HEK293 (cell line): ENCODE measurements at regions not wholly inside any gene's neighbourhood (a gene's known extent, or its start where the extent isn't known, plus 50 kb on each side); places are given as distances from the start of the nearest gene placed in this dataset.

ENCODE experiments used
- CTCF ChIA-PET: fragments of 350-600 bp; formaldehyde crosslinking; extraction: SDS; loops from one replicate; lab custom pipeline; 2021; ENCODE audit warnings: antibody characterized with exemption; lab: Yijun Ruan, JAX
- POLR2A ChIA-PET: fragments of 300-600 bp; formaldehyde crosslinking; extraction: SDS; loops from one replicate; lab custom pipeline; 2020; ENCODE audit warnings: antibody characterized with exemption, inconsistent platforms; lab: Yijun Ruan, JAX
- H3K27ac ChIP-seq: fragments of 200-500 bp; sonication (Bioruptor generic); 2 replicates; pipeline ENCODE4 v1.5.1; 2014; ENCODE audit warnings: low read depth, low read length, control low read depth, inconsistent platforms; ENCODE audit errors: extremely low read depth
- H3K36me3 ChIP-seq, 2 experiments: fragments of 200-500 bp in 1 of 2; sonication (Bioruptor generic) in 1 of 2; 1 replicate in 1 of 2; 2 replicates in 1 of 2; pipeline ENCODE4 v1.5.1; 2014 to 2017; ENCODE audit warnings: inconsistent platforms in 2 of 2, low read length in 2 of 2; ENCODE audit not compliant: control insufficient read depth in 2 of 2, insufficient read depth in 1 of 2
- H3K4me1 ChIP-seq: fragments of 200-500 bp; sonication (Bioruptor generic); 2 replicates; pipeline ENCODE4 v1.5.1; 2014; ENCODE audit warnings: mild to moderate bottlenecking, low read length, inconsistent platforms; ENCODE audit not compliant: control insufficient read depth, insufficient read depth
- H3K4me3 ChIP-seq: 2 replicates; pipeline ENCODE4 v1.5.1; 2011; ENCODE audit warnings: low read depth, mild to moderate bottlenecking, control low read depth, low read length, moderate library complexity
- H3K9me3 ChIP-seq: fragments of 200-500 bp; sonication (Bioruptor generic); 2 replicates; pipeline ENCODE4 v1.5.1; 2014; ENCODE audit warnings: low read depth, low read length, inconsistent platforms; ENCODE audit not compliant: control insufficient read depth, insufficient read depth
- KLF7 ChIP-seq: fragments of 450-650 bp; formaldehyde crosslinking; IDR thresholded peaks from 2 replicates; pipeline ENCODE4 v1.5.1; 2016; ENCODE audit warnings: missing biosample characterization, missing genetic modification characterization, borderline replicate concordance
- RBAK ChIP-seq: fragments of 450-650 bp; formaldehyde crosslinking; IDR thresholded peaks from 2 replicates; pipeline ENCODE4 v1.5.1; 2016; ENCODE audit warnings: missing biosample characterization, missing genetic modification characterization
- TSHZ1 ChIP-seq: fragments of 450-650 bp; formaldehyde crosslinking; IDR thresholded peaks from 2 replicates; pipeline ENCODE4 v1.5.1; 2016; ENCODE audit warnings: missing biosample characterization, missing genetic modification characterization, borderline replicate concordance
- WT1 ChIP-seq: fragments of 450-650 bp; formaldehyde crosslinking; IDR thresholded peaks from 2 replicates; pipeline ENCODE4 v1.5.1; 2016; ENCODE audit warnings: missing biosample characterization, missing genetic modification characterization
- ZNF175 ChIP-seq: fragments of 450-650 bp; formaldehyde crosslinking; IDR thresholded peaks from 2 replicates; pipeline ENCODE4 v1.5.1; 2016; ENCODE audit warnings: missing biosample characterization, missing genetic modification characterization
- ZNF311 ChIP-seq: fragments of 450-650 bp; formaldehyde crosslinking; IDR thresholded peaks from 2 replicates; pipeline ENCODE4 v1.5.1; 2017; ENCODE audit warnings: missing biosample characterization, missing genetic modification characterization, borderline replicate concordance
- ZNF350 ChIP-seq: fragments of 450-650 bp; formaldehyde crosslinking; IDR thresholded peaks from 2 replicates; pipeline ENCODE4 v1.5.0; 2017; ENCODE audit warnings: missing biosample characterization, mild to moderate bottlenecking, missing genetic modification characterization
- ZNF501 ChIP-seq: fragments of 450-650 bp; formaldehyde crosslinking; IDR thresholded peaks from 2 replicates; pipeline ENCODE4 v1.5.1; 2016; ENCODE audit warnings: missing biosample characterization, missing genetic modification characterization
- ZNF510 ChIP-seq: fragments of 450-650 bp; formaldehyde crosslinking; IDR thresholded peaks from 2 replicates; pipeline ENCODE4 v1.5.1; 2018; ENCODE audit warnings: mild to moderate bottlenecking, missing genetic modification characterization, missing biosample characterization; ENCODE audit not compliant: insufficient replicate concordance
- ZNF518A ChIP-seq: fragments of 450-650 bp; formaldehyde crosslinking; conservative IDR thresholded peaks from 2 replicates; pipeline ENCODE4 v1.5.1; 2016; ENCODE audit warnings: low read depth, missing biosample characterization, missing genetic modification characterization
- ZNF571 ChIP-seq: fragments of 450-650 bp; formaldehyde crosslinking; IDR thresholded peaks from 2 replicates; pipeline ENCODE4 v1.5.0; 2017; ENCODE audit warnings: missing biosample characterization, missing genetic modification characterization
- ZNF596 ChIP-seq: fragments of 450-650 bp; IDR thresholded peaks from 2 replicates; pipeline ENCODE4 v1.5.0; 2018; ENCODE audit warnings: missing biosample characterization, mild to moderate bottlenecking, missing genetic modification characterization, moderate library complexity
- ZNF677 ChIP-seq: fragments of 450-650 bp; IDR thresholded peaks from 2 replicates; pipeline ENCODE4 v1.5.0; 2018; ENCODE audit warnings: missing biosample characterization, mild to moderate bottlenecking, missing genetic modification characterization, moderate library complexity
- ZNF785 ChIP-seq: fragments of 450-650 bp; formaldehyde crosslinking; IDR thresholded peaks from 2 replicates; pipeline ENCODE4 v1.5.1; 2016; ENCODE audit warnings: missing biosample characterization, missing genetic modification characterization
- TF ChIP-seq, protein P1 (sequence below): IDR thresholded peaks from 2 replicates; pipeline ENCODE4 v1.6.1; 2011; ENCODE audit warnings: mild to moderate bottlenecking, low read depth, low read length, borderline replicate concordance

DNA sequence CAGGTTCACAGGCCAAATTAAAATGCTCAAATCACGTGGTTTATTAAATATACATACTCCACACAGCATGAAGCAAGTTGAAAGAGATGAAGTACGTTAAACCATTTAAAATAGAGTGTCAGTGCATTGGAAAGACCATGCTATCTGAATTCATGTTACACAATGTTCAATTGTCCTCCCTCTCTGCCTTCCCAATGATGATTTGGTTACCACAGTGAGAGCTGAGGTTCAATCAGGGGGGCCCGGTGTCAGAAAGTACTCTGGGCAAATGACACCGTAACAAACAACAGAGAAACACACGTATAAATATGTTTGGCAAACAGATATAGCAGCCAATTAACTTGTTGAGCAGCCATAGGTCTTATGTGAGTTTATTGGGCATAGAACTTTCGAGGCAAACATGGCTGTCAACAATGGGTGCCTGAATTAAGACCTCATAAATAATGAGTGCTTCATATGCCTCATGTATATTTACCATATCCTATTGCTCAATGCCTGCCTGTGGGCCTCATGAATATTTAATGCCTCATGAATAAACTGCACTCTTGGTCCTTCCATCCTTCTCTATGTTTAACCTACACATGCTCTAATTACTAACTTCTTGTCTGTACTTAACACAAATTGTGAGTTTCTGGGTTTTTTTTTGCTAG, 641.5 kb downstream of the PLOD2 start:
- H3K4me1 ChIP-seq = no peaks in the 10 kb centered on the region
- no peak overlapping the region for H3K27ac ChIP-seq
- CTCF ChIA-PET = interaction anchor here (0.6 kb wide), 1 partner anchor 227 kb away, joined by 5 read pairs; no protein-coding TSS in a partner anchor
- H3K36me3 ChIP-seq = no peaks in the 10 kb centered on the region
- no peak overlapping the region for H3K4me3 ChIP-seq
- POLR2A ChIA-PET = no interaction called here
- TF ChIP-seq ZNF311 (tag by site-specific recombination) = no peak
- no peak for TF ChIP-seq RBAK (tag by site-specific recombination)
- TF ChIP-seq ZNF510 = no peak
- no peak for TF ChIP-seq WT1 (tag by site-specific recombination)
- TF ChIP-seq ZNF175 (tag by site-specific recombination) = no peak
- H3K9me3 ChIP-seq = no peaks in the 10 kb centered on the region

DNA sequence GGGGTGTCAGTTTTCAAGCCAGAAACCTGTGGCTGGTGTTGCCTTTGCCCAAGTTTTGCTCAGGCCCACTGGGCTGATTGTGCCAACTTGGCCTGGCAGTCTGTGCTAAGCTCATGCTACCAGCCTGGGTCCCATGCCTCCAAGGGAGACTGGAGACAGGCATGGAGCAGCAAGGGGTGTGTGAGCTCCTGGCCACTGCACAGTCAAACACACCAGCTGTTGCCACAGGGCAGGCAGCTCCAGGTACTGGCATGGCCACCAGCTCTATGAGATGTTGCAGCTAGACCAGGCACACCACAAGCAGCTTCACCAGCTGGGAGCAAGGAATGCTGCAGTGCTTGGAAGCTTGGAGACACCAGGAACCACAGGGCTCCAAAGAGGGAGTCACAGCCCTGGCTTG, 638.8 kb downstream of the PLOD2 start:
- Histone ChIP-seq H3K4me3 (no peak overlapping the region), H3K27ac (no peak overlapping the region), H3K9me3 (no peaks in the 10 kb centered on the region), H3K4me1 (no peaks in the 10 kb centered on the region), H3K36me3 (no peaks in the 10 kb centered on the region)
- TF ChIP-seq ZNF785 (no peak), ZNF596 (tag by site-specific recombination) (no peak), ZNF350 (tag by site-specific recombination) (no peak), ZNF518A (no peak), ZNF677 (no peak), ZNF311 (tag by site-specific recombination) (no peak), ZNF571 (tag by site-specific recombination) (no peak), TSHZ1 (tag by site-specific recombination) (no peak), KLF7 (tag by site-specific recombination) (no peak), ZNF501 (no peak)
- TF ChIP-seq, protein P1, sequence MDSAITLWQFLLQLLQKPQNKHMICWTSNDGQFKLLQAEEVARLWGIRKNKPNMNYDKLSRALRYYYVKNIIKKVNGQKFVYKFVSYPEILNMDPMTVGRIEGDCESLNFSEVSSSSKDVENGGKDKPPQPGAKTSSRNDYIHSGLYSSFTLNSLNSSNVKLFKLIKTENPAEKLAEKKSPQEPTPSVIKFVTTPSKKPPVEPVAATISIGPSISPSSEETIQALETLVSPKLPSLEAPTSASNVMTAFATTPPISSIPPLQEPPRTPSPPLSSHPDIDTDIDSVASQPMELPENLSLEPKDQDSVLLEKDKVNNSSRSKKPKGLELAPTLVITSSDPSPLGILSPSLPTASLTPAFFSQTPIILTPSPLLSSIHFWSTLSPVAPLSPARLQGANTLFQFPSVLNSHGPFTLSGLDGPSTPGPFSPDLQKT = no peak
- ChIA-PET CTCF (no interaction called here), POLR2A (interaction anchor here (0.5 kb wide), 1 partner anchor 29 kb away, joined by 3 read pairs; no protein-coding TSS in a partner anchor)
